CD4-positive, alpha-beta T cell treated with Interleukin-12 subunit alpha and Interleukin-12 subunit beta, for 1 hour (primary cell): ENCODE measurements at regions not wholly inside any gene's neighbourhood (a gene's known extent, or its start where the extent isn't known, plus 50 kb on each side); places are given as distances from the start of the nearest gene placed in this dataset.
A peak's percentile ranks its signal among the peaks of the same experiment; 100 is the strongest.

ENCODE experiments used
- DNase-seq: peaks from one replicate; pipeline ENCODE4 v3.0.0-alpha.2; 2020

GRCh38 chr18:10009321-10010144 is 95.7 kb downstream of the VAPA start:
- DNase-seq: no peak

- DNase-seq: no peak
Observed at GRCh38 chr18:10010611-10011015, 96.8 kb downstream of the VAPA start.

- no peak for DNase-seq
Observed at GRCh38 chr18:10011061-10011460, 97.2 kb downstream of the VAPA start.

GRCh38 chr18:10011751-10012150 is 97.9 kb downstream of the VAPA start:
- DNase-seq: no peak

GRCh38 chr18:10012526-10012925 is 98.7 kb downstream of the VAPA start:
- DNase-seq: no peak

- DNase-seq: no peak
Observed at GRCh38 chr18:10013621-10014543, 100.1 kb downstream of the VAPA start.

- DNase-seq: no peak
Observed at GRCh38 chr18:10015288-10015701, 101.5 kb downstream of the VAPA start.

GRCh38 chr18:10015941-10016819 is 102.4 kb downstream of the VAPA start:
- DNase-seq: no peak

- DNase-seq: no peak
Observed at GRCh38 chr18:10017043-10017442, 103.2 kb downstream of the VAPA start.

GRCh38 chr18:10018289-10018688 is 104.5 kb downstream of the VAPA start:
- no peak for DNase-seq

GRCh38 chr18:10020171-10020570 is 106.4 kb downstream of the VAPA start:
- no peak for DNase-seq

GRCh38 chr18:10022365-10022764 is 108.5 kb downstream of the VAPA start:
- no peak for DNase-seq

GRCh38 chr18:10023853-10024570 is 110.2 kb downstream of the VAPA start:
- no peak for DNase-seq

- DNase-seq: no peak
Observed at GRCh38 chr18:10025711-10026670, 112.2 kb downstream of the VAPA start.

- no peak for DNase-seq
Observed at GRCh38 chr18:10027031-10027430, 113.2 kb downstream of the VAPA start.

GRCh38 chr18:10027461-10027860 is 113.6 kb downstream of the VAPA start:
- no peak for DNase-seq

GRCh38 chr18:10029711-10030110 is 115.9 kb downstream of the VAPA start:
- DNase-seq: no peak

GRCh38 chr18:10030816-10031541 is 117.2 kb downstream of the VAPA start:
- DNase-seq: no peak

- peak; percentile 5 for DNase-seq
Observed at GRCh38 chr18:10032331-10033015, 118.7 kb downstream of the VAPA start.

GRCh38 chr18:10033016-10033399 is 119.2 kb downstream of the VAPA start:
- DNase-seq: no peak
